Pancreas (tissue), 10 donors: ENCODE measurements at regions not wholly inside any gene's neighbourhood (a gene's known extent, or its start where the extent isn't known, plus 50 kb on each side); places are given as distances from the start of the nearest gene placed in this dataset.

Experiments used
- ATAC-seq, 4 donors: fragments of 200-7000 bp; cut with Tn5 transposase; one replicate each; pipeline versions ENCODE4 v1.8.0 to v1.9.1; 2020; ENCODE audit warnings: mild to moderate bottlenecking in 4 of 4, moderate library complexity in 4 of 4
- DNase-seq, 6 donors: peaks; one replicate each; pipeline ENCODE4 v3.0.0-alpha.2; 2020
- FAIRE-seq: peaks from 2 replicates; lab custom pipeline; 2012; peaks lifted over from hg19 to GRCh38; lab: Jason Lieb, UNC
- H3K27ac ChIP-seq, 4 donors: fragments of 200-600 bp; sonication (generic); 1 replicate in 3 of 4; 2 replicates in 1 of 4; pipeline versions ENCODE4 v1.5.0 to v1.8.0; 2020
- H3K27me3 ChIP-seq, 4 donors: fragments of 200-600 bp; one replicate each; pipeline ENCODE4 v1.8.0; 2021
- H3K36me3 ChIP-seq, 3 donors: fragments of 200-600 bp; sonication (generic) in 1 of 3; one replicate each; pipeline versions ENCODE4 v1.5.0 to v1.8.0; 2020 to 2021
- H3K4me1 ChIP-seq, 3 donors: fragments of 200-600 bp; one replicate each; pipeline ENCODE4 v1.8.0; 2021
- H3K4me3 ChIP-seq, 4 donors: fragments of 200-600 bp; sonication (generic) in 2 of 4; one replicate each; pipeline versions ENCODE4 v1.5.0 to v1.8.0; 2020 to 2021
- H3K9me3 ChIP-seq, 4 donors: fragments of 200-600 bp; one replicate each; pipeline ENCODE4 v1.8.0; 2021
- WGBS, 2 donors: extraction: QIAGEN DNeasy Blood & Tissue Kit; methylation state at CpG; one replicate each; pipeline ENCODE4 v1.1.7; 2013; 5-methylcytosine and 5-hydroxymethylcytosine counted together
- intact Hi-C, 3 donors: fragments of 100-400 bp; cut with DNase I; formaldehyde crosslinking; loops; one replicate each; pipeline versions ENCODE4 v1.11.1 to v1.14.2; 2022
- TF ChIP-seq, protein P1 (sequence below), 4 donors: fragments of 200-600 bp; sonication (generic) in 3 of 4; IDR thresholded peaks; one replicate each; pipeline versions ENCODE4 v1.5.0 to v1.8.0; 2021; ENCODE audit warnings: antibody characterized with exemption in 4 of 4
- donor health status: healthy with polysubstance abuse.
- donor health status: DM: no; HTN: no; CAD: no; lungs with moderate emphysema.
- donor health status: DM: no; HTN: no; CAD: no.
- donor health status: control.
- donor health status: control.
- donor health status: Bipolar disorder and iron deficiency.
- donor health status: DM: yes; HTN: yes; CAD: no.
- donor health status: DM: no; HTN: no; CAD: no.
- donor health status: DM: no; HTN: no; CAD: no.
- donor health status: DM: yes; HTN: yes; CAD: no.

DNA sequence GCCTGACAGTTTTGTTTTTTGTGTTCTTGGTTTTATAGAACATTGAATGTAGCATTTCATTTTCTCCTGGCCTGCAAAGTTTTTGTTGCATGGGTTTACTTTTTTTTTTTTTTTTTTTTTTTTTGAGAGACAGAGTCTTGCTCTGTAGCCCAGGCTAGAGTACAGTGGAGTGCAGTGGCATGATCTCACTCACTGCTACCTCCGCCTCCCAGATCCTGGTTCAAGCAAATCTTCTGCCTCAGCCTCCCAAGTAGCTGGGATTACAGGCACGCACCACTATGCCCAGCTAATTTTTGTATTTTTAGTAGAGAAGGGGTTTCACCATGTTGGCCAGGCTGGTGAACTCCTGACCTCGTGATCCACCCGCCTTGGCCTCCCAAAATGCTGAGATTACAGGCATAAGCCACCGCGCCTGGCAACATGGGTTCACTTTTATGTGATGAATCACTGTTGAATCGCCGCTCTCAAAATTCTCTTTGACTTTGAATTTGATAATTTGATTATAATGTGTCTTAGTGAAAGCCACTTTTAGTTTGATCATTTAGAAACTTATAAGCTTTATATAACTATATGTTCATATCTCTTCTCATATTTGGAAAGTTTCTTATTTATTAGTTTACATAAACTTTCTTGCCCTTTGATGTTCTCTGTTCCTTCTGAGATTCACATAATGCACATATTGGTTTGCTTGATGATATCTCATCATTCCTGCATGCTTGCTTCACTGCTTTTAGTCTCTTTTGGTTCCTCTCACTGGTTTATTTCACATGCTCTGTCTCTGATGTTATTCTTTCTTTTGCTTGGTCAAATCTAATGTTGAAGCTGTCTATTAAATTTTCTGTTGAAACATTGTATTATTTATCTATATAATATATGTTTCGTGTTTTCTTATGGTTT is 589.0 kb upstream of the CNTN5 start:
- H3K4me3 ChIP-seq: no peak overlapping the region
- TF ChIP-seq, protein P1, sequence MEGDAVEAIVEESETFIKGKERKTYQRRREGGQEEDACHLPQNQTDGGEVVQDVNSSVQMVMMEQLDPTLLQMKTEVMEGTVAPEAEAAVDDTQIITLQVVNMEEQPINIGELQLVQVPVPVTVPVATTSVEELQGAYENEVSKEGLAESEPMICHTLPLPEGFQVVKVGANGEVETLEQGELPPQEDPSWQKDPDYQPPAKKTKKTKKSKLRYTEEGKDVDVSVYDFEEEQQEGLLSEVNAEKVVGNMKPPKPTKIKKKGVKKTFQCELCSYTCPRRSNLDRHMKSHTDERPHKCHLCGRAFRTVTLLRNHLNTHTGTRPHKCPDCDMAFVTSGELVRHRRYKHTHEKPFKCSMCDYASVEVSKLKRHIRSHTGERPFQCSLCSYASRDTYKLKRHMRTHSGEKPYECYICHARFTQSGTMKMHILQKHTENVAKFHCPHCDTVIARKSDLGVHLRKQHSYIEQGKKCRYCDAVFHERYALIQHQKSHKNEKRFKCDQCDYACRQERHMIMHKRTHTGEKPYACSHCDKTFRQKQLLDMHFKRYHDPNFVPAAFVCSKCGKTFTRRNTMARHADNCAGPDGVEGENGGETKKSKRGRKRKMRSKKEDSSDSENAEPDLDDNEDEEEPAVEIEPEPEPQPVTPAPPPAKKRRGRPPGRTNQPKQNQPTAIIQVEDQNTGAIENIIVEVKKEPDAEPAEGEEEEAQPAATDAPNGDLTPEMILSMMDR (IDR thresholded peaks at IDR 0.05): no peak
- H3K9me3 ChIP-seq: no peaks in the 10 kb centered on the region
- DNase-seq: no peak
- no peak for ATAC-seq
- WGBS, 2 donors: 75 to 79% methylated on average over 9 of the region's 9 CpGs
- no peaks in the 10 kb centered on the region for H3K27me3 ChIP-seq
- no peaks in the 10 kb centered on the region for H3K36me3 ChIP-seq
- H3K27ac ChIP-seq: no peak overlapping the region
- FAIRE-seq: no peak
- intact Hi-C loops: no loop called here
- no peaks in the 10 kb centered on the region for H3K4me1 ChIP-seq

DNA sequence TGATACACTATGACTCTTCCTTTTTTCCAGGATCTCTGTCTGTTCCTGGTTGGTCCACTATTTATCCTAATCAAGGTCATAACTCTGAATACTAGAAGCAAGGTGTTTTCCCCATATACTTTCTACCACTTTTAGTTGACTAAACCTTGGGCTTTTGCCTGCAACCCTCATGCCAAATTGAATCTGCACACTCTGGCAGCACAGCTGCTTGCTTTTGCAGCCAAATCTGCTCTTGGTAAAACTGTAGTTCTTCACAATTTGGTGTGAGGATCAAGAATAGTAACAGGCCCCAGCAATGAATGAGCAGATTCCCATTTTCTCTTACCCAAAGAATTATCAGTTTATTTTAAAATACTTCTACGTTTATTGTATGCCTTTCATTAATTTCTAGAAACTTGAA is 586.5 kb upstream of the CNTN5 start:
- TF ChIP-seq, protein P1 (IDR thresholded peaks at IDR 0.05): no peak
- H3K36me3 ChIP-seq: no peaks in the 10 kb centered on the region
- H3K27me3 ChIP-seq: no peaks in the 10 kb centered on the region
- 33 to 55% methylated on average over 1 of the region's 1 CpG for WGBS, 2 donors
- H3K4me1 ChIP-seq: no peaks in the 10 kb centered on the region
- no peak overlapping the region for H3K4me3 ChIP-seq
- no peak for DNase-seq
- FAIRE-seq: no peak
- ATAC-seq: no peak
- H3K9me3 ChIP-seq: no peaks in the 10 kb centered on the region
- intact Hi-C loops: no loop called here
- no peak overlapping the region for H3K27ac ChIP-seq

DNA sequence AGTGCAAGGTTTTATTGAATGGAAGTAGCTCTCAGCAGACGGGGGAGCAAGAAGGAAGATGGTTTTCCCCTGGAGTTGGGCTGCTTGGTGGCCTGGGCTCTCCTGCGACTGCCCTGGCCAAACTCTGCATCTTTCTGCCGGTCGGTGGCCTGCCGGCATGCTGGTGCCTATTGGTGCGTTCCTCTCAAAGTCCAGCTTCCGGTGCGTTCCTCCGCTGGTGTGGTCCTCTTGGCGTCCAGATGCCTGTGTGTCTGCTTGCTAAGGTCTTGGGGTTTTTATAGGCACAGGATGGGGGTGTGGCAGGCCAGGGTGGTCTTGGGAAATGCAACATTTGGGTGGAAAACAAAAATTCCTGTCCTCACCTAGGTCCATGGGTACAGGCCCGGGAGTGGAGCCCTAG is 567.4 kb upstream of the CNTN5 start:
- H3K27me3 ChIP-seq: no peaks in the 10 kb centered on the region
- no peak overlapping the region for H3K4me3 ChIP-seq
- ATAC-seq (no peak), DNase-seq (peak in 1 of 6 donors; percentile 40), FAIRE-seq (no peak)
- 78 to 90% methylated on average over 11 of the region's 11 CpGs for WGBS, 2 donors
- TF ChIP-seq, protein P1 (IDR thresholded peaks at IDR 0.05): no peak
- H3K9me3 ChIP-seq: no peaks in the 10 kb centered on the region
- intact Hi-C loops: no loop called here
- no peak overlapping the region for H3K27ac ChIP-seq
- no peaks in the 10 kb centered on the region for H3K4me1 ChIP-seq
- no peaks in the 10 kb centered on the region for H3K36me3 ChIP-seq

DNA sequence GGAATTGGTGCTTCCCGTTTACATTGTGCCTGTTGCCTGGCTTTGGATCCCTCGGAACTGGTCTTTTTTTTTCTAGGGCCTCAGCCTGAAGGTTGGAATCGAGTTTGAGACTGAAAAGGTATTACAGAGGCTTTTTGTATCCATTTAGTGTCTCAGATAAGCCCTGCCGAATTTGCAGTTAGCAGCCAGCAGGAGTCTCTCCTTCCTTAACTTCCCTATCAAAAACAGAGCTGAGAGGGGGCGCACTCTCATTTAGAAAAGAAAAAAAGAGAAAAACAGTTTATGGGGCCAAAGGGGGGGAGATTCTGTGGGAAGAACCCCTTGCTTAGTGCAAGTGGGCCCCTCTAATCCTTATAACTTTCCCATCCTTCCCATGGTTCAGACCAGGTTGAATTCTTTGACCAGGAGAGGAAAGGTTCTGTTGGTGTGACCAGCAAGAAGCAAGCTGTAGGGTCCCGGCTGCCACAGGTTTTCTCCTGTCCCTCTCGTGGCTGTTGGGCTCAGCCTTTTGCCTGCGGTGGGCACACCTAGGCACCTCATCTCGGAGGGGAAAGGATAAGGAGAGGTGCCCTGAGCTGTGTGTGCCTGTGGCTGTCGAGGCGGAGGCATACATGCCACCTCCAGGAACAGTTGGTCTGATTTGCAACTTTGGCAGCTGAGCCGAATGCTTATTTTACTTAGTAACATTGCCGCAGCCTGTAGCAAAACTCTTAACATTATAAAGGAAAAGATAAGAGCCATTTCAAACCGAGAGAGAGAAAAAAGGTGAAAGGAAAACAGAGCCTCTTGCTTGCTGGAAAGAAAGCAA is 565.0 kb upstream of the CNTN5 start:
- TF ChIP-seq, protein P1 (IDR thresholded peaks at IDR 0.05): no peak
- no peak for DNase-seq
- Histone ChIP-seq H3K4me1 (no peaks in the 10 kb centered on the region), H3K36me3 (no peaks in the 10 kb centered on the region), H3K9me3 (no peaks in the 10 kb centered on the region), H3K4me3 (no peak overlapping the region), H3K27me3 (no peaks in the 10 kb centered on the region), H3K27ac (no peak overlapping the region)
- intact Hi-C loops: no loop called here
- 53 to 65% methylated on average over 14 of the region's 14 CpGs for WGBS, 2 donors
- no peak for ATAC-seq
- FAIRE-seq: no peak
